Upper lobe of left lung (tissue), 6 donors: ENCODE measurements at regions not wholly inside any gene's neighbourhood (a gene's known extent, or its start where the extent isn't known, plus 50 kb on each side); places are given as distances from the start of the nearest gene placed in this dataset.
A peak's percentile ranks its signal among the peaks of the same experiment; 100 is the strongest.
"Not testable (repeated sequence)": the region's sequence is repeated elsewhere in the genome, so short reads cannot be mapped to it uniquely, and the experiment has no call there.

Experiments used
- ATAC-seq, 2 donors: fragments of 200-7000 bp; cut with Tn5 transposase; one replicate each; pipeline ENCODE4 v1.9.1; 2022; ENCODE audit warnings: mild to moderate bottlenecking in 2 of 2, moderate library complexity in 2 of 2; ENCODE audit not compliant: low FRiP score in 2 of 2
- DNase-seq, 2 donors: peaks; one replicate each; pipeline ENCODE4 v3.0.0-alpha.2; 2019 to 2020
- H3K27ac ChIP-seq, 4 donors: fragments of 200-600 bp; sonication (generic); one replicate each; pipeline ENCODE4 v1.5.1; 2016 to 2019
- H3K27me3 ChIP-seq, 4 donors: fragments of 200-600 bp; sonication (generic); one replicate each; pipeline ENCODE4 v1.5.1; 2017 to 2019
- H3K36me3 ChIP-seq, 4 donors: fragments of 200-600 bp; sonication (generic); one replicate each; pipeline ENCODE4 v1.5.1; 2016 to 2019
- H3K4me1 ChIP-seq, 4 donors: fragments of 200-600 bp; sonication (generic); one replicate each; pipeline ENCODE4 v1.5.1; 2018 to 2019
- H3K4me3 ChIP-seq, 4 donors: fragments of 200-600 bp; sonication (generic); one replicate each; pipeline ENCODE4 v1.5.1; 2017 to 2019; ENCODE audit warnings: mild to moderate bottlenecking in 2 of 4, moderate library complexity in 1 of 4
- H3K9me3 ChIP-seq, 4 donors: fragments of 200-600 bp; sonication (generic); one replicate each; pipeline ENCODE4 v1.5.1; 2018 to 2019
- CTCF ChIP-seq, 6 experiments: fragments of 450-650 bp in 4 of 6; fragments of 200-600 bp in 2 of 6; sonication (generic) in 2 of 6; IDR thresholded peaks; one replicate each; pipeline ENCODE4 v1.5.1; 2016 to 2019; ENCODE audit warnings: antibody characterized with exemption in 6 of 6
- EP300 ChIP-seq, 4 donors: sonication (generic); formaldehyde crosslinking; IDR thresholded peaks; one replicate each; pipeline ENCODE4 v1.5.1; 2017; ENCODE audit warnings: antibody characterized with exemption in 4 of 4, control low read depth in 2 of 4
- POLR2A ChIP-seq, 4 donors: fragments of 450-650 bp; IDR thresholded peaks; one replicate each; pipeline ENCODE4 v1.5.1; 2016 to 2017; ENCODE audit warnings: antibody characterized with exemption in 4 of 4, mild to moderate bottlenecking in 2 of 4
- POLR2AphosphoS5 ChIP-seq, 2 donors: sonication (generic); formaldehyde crosslinking; IDR thresholded peaks; one replicate each; pipeline ENCODE4 v1.5.1; 2017; ENCODE audit warnings: antibody characterized with exemption in 2 of 2
- WGBS, 2 donors: methylation state at CpG; one replicate each; pipeline ENCODE4 v1.1.5; 2017 to 2018; 5-methylcytosine and 5-hydroxymethylcytosine counted together
- donor health status: DM: no; HTN: no; CAD: no; lungs with moderate emphysema.
- donor health status: DM: no; HTN: yes; CAD: no; lungs with severe emphysema.

DNA sequence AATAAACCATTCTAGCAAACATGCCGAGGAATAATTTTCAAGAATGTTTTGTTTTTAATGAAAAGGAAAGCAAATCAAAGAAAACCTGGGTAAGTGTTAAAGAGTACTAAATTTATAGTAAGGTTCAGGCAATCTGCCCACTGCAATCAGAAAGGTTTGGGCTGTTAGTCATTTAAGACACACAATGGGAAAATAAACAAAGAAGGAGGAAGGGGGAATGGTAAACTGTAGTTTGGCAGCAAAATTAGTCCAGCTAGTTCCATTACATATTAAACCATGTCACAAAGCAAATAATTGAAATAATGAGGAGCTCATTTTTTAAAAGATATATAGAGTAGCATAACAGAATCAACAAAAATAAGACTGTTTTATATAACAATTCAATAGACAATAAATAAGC, 87.5 kb upstream of the COPS8 start:
- ATAC-seq (no peak), DNase-seq (no peak)
- peak in 1 of 4 donors; percentile 7 for TF ChIP-seq EP300 (IDR thresholded peaks at IDR 0.05)
- no peak for TF ChIP-seq POLR2AphosphoS5 (IDR thresholded peaks at IDR 0.05)
- no peak for TF ChIP-seq POLR2A (IDR thresholded peaks at IDR 0.05)
- no peak for TF ChIP-seq CTCF (IDR thresholded peaks at IDR 0.05)
- Histone ChIP-seq H3K27ac (no peak overlapping the region), H3K36me3 (no peaks in the 10 kb centered on the region), H3K4me1 (peaks cover 7 to 13% (median 9%) of the 10 kb centered on the region in 4 donors), H3K4me3 (no peak overlapping the region), H3K27me3 (no peaks in the 10 kb centered on the region), H3K9me3 (no peaks in the 10 kb centered on the region)
- WGBS, 2 donors = 24 to 25% methylated on average over 1 of the region's 1 CpG

DNA sequence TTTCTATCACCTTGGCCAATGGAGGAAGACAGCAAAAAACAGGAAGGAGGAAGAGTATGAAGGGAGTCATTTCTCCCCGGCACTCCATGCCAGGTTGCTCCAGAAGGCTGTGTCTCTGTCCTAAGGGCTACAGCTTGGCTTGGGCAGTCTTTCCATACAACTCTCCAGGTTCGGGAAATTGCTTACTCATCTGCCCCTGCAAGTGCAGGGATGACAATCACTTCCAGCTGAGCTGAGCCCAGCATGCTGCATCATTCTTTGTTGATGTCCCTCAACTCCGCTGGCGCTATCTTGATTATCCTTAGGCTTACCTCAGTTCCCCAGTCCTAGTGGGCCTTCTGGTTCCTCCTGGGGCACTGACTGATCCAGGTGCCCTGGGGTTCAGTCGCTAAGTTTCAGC, 86.9 kb upstream of the COPS8 start:
- ATAC-seq = no peak
- Histone ChIP-seq H3K27ac (no peak overlapping the region), H3K27me3 (no peaks in the 10 kb centered on the region), H3K36me3 (no peaks in the 10 kb centered on the region), H3K4me3 (no peak overlapping the region), H3K9me3 (no peaks in the 10 kb centered on the region), H3K4me1 (peaks cover 7 to 13% (median 9%) of the 10 kb centered on the region in 4 donors)
- TF ChIP-seq POLR2A (IDR thresholded peaks at IDR 0.05) = no peak
- no peak for TF ChIP-seq CTCF (IDR thresholded peaks at IDR 0.05)
- TF ChIP-seq EP300 (IDR thresholded peaks at IDR 0.05) = no peak
- no peak for TF ChIP-seq POLR2AphosphoS5 (IDR thresholded peaks at IDR 0.05)
- no peak for DNase-seq
- 89 to 90% methylated on average over 5 of the region's 5 CpGs for WGBS, 2 donors

- TF ChIP-seq EP300 (IDR thresholded peaks at IDR 0.05) (no peak), POLR2AphosphoS5 (IDR thresholded peaks at IDR 0.05) (no peak), CTCF (IDR thresholded peaks at IDR 0.05) (no peak), POLR2A (IDR thresholded peaks at IDR 0.05) (no peak)
- Histone ChIP-seq H3K4me1 (peaks cover 7 to 13% (median 9%) of the 10 kb centered on the region in 4 donors), H3K4me3 (no peak overlapping the region), H3K27ac (no peak overlapping the region), H3K36me3 (no peaks in the 10 kb centered on the region), H3K9me3 (no peaks in the 10 kb centered on the region), H3K27me3 (no peaks in the 10 kb centered on the region)
- WGBS, 2 donors = 92 to 96% methylated on average over 3 of the region's 3 CpGs
- DNase-seq = no peak
- no peak for ATAC-seq
Measured at GRCh38 chr2:237000481-237000880, 85.2 kb upstream of the COPS8 start.

- not testable (repeated sequence) for ATAC-seq, DNase-seq, H3K9me3 ChIP-seq, H3K36me3 ChIP-seq, H3K4me1 ChIP-seq, H3K27ac ChIP-seq, H3K27me3 ChIP-seq, H3K4me3 ChIP-seq
- 87 to 90% methylated on average over 17 of the region's 17 CpGs for WGBS, 2 donors
Measured at GRCh38 chr2:237005341-237005740, 80.3 kb upstream of the COPS8 start.

DNA sequence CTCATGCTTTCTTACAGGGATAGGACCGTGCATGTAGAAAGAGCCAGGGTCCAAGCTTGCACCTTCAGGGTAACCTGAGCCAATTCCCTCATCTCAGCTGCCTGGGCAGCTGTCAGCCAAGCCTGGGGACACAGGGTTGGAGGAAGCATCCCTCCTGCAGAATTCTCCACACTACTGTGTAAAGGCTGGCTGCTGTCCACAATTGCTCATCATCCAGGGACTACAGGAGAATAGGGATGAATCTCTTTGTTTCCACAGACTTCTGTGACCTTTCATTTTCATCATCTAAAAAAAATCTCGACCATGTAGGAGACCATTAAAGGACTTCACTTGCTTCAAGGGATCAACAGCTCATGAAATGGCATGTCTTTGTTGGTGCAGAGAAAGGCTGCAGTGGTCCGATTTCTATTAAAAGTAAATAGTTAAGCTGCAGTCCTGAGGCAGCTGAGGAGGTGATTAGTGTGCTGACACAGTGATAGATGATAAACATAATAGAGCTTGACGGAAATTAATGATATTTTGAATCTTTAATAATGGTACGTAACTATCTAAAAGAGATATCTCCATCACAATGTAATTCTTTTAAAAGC, 74.4 kb upstream of the COPS8 start:
- Histone ChIP-seq H3K27ac (no peak overlapping the region), H3K4me1 (peaks cover 0 to 13% (median 11%) of the 10 kb centered on the region in 4 donors), H3K36me3 (no peaks in the 10 kb centered on the region), H3K4me3 (no peak overlapping the region), H3K9me3 (no peaks in the 10 kb centered on the region), H3K27me3 (no peaks in the 10 kb centered on the region)
- WGBS, 2 donors = 61 to 72% methylated on average over 5 of the region's 5 CpGs
- DNase-seq (no peak), ATAC-seq (no peak)
- no peak for TF ChIP-seq EP300 (IDR thresholded peaks at IDR 0.05)
- TF ChIP-seq CTCF (IDR thresholded peaks at IDR 0.05) = no peak
- TF ChIP-seq POLR2AphosphoS5 (IDR thresholded peaks at IDR 0.05) = no peak
- no peak for TF ChIP-seq POLR2A (IDR thresholded peaks at IDR 0.05)
